Astrocyte (in vitro differentiated cells and primary cell): ENCODE measurements at regions not wholly inside any gene's neighbourhood (a gene's known extent, or its start where the extent isn't known, plus 50 kb on each side); places are given as distances from the start of the nearest gene placed in this dataset.

ENCODE experiments used
- EZH2 ChIP-seq: IDR thresholded peaks from 2 replicates; pipeline ENCODE4 v1.6.1; 2012; ENCODE audit warnings: mild to moderate bottlenecking, low read length, inconsistent platforms; ENCODE audit not compliant: insufficient read depth
- TF ChIP-seq, protein P1 (sequence below): IDR thresholded peaks from 2 replicates; pipeline ENCODE4 v1.5.1; 2011; ENCODE audit warnings: low read depth, mild to moderate bottlenecking, inconsistent platforms, low read length, moderate library complexity; ENCODE audit not compliant: insufficient read depth

- TF ChIP-seq EZH2 = no peak
- TF ChIP-seq, protein P1, sequence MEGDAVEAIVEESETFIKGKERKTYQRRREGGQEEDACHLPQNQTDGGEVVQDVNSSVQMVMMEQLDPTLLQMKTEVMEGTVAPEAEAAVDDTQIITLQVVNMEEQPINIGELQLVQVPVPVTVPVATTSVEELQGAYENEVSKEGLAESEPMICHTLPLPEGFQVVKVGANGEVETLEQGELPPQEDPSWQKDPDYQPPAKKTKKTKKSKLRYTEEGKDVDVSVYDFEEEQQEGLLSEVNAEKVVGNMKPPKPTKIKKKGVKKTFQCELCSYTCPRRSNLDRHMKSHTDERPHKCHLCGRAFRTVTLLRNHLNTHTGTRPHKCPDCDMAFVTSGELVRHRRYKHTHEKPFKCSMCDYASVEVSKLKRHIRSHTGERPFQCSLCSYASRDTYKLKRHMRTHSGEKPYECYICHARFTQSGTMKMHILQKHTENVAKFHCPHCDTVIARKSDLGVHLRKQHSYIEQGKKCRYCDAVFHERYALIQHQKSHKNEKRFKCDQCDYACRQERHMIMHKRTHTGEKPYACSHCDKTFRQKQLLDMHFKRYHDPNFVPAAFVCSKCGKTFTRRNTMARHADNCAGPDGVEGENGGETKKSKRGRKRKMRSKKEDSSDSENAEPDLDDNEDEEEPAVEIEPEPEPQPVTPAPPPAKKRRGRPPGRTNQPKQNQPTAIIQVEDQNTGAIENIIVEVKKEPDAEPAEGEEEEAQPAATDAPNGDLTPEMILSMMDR = no peak
Measured at GRCh38 chrX:39008549-39008948, 207.3 kb downstream of the MID1IP1 start.
